Retinal pigment epithelial cell (primary cell): ENCODE measurements at regions not wholly inside any gene's neighbourhood (a gene's known extent, or its start where the extent isn't known, plus 50 kb on each side); places are given as distances from the start of the nearest gene placed in this dataset.
A peak's percentile ranks its signal among the peaks of the same experiment; 100 is the strongest.
"Not testable (repeated sequence)": the region's sequence is repeated elsewhere in the genome, so short reads cannot be mapped to it uniquely, and the experiment has no call there.

Experiments used
- DNase-seq: peaks from one replicate; pipeline ENCODE4 v3.0.0-alpha.2; 2010; ENCODE audit warnings: low read depth
- H3K4me3 ChIP-seq: 2 replicates; pipeline ENCODE4 v1.5.1; 2011; ENCODE audit warnings: mild to moderate bottlenecking, low read length, control low read depth, moderate library complexity
- TF ChIP-seq, protein P1 (sequence below): conservative IDR thresholded peaks from 2 replicates; pipeline ENCODE4 v1.5.1; 2011; ENCODE audit warnings: low read depth, low read length, control low read depth, inconsistent platforms

DNA sequence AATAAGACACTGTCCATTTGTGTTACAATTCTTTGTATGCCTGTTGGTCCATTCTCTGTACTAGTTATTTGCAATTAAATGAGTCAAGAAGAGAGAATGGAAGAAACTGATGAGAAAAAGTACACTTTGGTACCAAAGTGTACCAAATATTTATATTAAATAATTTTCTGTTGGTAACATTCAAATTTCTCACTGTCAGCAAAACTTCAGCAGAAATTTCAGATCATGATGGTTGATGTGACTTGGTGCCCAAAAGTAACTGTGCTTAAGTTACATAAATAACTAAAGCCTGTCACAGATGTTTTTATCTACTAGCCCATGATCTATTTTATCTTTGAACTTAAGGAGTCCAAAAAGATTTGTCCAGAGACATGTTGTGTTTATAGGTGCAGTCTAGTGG, 274.4 kb upstream of the CXADR start:
- TF ChIP-seq, protein P1, sequence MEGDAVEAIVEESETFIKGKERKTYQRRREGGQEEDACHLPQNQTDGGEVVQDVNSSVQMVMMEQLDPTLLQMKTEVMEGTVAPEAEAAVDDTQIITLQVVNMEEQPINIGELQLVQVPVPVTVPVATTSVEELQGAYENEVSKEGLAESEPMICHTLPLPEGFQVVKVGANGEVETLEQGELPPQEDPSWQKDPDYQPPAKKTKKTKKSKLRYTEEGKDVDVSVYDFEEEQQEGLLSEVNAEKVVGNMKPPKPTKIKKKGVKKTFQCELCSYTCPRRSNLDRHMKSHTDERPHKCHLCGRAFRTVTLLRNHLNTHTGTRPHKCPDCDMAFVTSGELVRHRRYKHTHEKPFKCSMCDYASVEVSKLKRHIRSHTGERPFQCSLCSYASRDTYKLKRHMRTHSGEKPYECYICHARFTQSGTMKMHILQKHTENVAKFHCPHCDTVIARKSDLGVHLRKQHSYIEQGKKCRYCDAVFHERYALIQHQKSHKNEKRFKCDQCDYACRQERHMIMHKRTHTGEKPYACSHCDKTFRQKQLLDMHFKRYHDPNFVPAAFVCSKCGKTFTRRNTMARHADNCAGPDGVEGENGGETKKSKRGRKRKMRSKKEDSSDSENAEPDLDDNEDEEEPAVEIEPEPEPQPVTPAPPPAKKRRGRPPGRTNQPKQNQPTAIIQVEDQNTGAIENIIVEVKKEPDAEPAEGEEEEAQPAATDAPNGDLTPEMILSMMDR: no peak
- no peak for DNase-seq
- no peak overlapping the region for H3K4me3 ChIP-seq

DNA sequence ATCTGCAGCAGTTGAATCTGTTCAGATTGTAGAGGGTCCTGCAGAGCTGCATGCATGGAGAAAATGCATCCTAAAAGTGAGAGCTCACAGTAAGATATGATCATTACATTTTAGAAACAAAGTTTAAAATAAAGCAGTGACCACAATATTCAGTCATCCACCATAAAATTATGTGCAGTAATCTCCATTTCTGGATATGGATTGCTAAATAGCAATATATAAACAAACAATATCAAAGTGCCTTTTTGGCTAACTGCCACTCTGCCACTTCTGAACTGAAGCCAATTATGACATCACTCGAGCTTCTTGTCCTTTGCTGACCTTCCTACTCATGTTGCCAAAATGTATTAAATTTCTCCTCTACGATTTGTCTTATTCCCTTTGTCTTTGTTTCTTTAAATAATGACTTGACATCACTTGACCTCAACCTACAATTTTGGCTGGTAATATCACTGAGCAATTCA, 262.0 kb upstream of the CXADR start:
- DNase-seq: no peak
- TF ChIP-seq, protein P1: no peak
- H3K4me3 ChIP-seq: no peak overlapping the region

DNA sequence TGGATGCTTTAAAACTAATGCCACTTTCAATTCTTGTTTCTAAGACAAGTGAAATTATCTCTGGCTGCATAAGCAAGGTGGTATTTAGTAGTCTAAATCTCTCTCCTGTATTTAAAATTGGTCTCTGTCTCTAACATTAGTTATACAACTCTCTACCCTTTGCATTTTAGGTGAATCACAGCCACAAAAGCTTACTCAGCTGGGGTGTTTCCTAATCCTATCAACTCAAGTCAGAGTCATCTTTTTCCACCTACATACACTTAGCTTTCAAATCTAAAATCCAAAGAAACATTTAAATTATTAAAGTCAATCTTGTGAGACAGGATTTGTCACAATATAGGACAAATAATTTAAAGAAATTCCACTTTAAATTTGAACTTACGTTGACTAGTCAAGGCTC, 255.1 kb upstream of the CXADR start:
- TF ChIP-seq, protein P1: no peak
- H3K4me3 ChIP-seq: no peak overlapping the region
- no peak for DNase-seq

DNA sequence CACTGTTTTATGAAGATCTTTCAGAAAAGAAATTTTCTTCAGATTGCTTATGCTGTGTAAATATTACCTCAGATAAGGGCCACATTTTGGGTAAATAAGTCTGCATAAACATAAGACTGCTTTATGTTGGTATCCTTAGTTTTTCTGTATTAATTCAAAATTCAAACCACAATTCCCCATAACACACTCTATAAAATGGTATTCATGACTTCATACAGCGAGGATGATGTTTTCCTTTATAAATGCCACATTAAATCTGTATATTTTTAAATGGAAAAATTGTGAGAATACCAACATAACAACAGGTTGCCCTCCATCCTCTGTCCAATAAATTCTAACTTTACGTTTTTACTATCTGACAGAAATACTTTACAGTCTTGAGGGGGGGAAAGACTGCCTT, 248.7 kb upstream of the CXADR start:
- no peak overlapping the region for H3K4me3 ChIP-seq
- TF ChIP-seq, protein P1: no peak
- no peak for DNase-seq

DNA sequence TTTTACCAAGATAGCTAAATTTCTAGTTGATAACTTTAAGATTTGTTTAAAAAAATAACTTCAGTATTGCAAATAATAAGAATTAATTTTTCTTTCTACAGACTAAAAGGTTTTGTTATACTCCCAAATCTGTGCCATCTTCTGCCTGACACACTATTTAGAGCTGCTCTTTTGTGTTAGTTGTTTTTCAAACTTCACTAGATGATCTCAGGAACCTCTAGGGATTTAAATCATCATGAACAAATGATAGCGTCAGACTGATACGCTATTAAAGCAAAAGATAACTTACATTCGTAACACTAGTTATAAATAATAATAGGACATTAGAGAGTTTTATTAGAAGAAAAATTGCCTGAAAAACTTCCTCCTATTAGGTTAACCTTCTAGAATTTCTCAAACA, 243.1 kb upstream of the CXADR start:
- no peak overlapping the region for H3K4me3 ChIP-seq
- DNase-seq: no peak
- TF ChIP-seq, protein P1: no peak

DNA sequence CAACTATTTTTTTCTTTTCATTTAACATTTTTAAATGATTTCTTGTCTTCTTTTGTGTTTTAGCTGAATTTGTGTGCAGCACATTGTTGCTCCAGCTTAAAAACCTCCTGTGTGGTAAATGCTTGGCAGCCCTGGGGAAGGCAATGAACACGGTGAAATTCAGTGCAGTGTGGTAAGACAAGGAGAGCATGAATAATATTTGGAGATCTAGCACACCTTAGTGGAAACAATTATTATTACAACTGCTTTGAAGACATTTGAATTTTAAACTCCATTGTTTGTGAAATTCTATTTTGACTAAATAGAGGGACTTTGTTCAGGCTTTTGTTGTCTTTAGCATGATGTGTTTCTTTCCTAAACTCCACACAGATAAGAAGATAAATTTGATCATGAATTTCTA, 242.6 kb upstream of the CXADR start:
- no peak overlapping the region for H3K4me3 ChIP-seq
- TF ChIP-seq, protein P1: peak; percentile 35
- peak; percentile 12 for DNase-seq

DNA sequence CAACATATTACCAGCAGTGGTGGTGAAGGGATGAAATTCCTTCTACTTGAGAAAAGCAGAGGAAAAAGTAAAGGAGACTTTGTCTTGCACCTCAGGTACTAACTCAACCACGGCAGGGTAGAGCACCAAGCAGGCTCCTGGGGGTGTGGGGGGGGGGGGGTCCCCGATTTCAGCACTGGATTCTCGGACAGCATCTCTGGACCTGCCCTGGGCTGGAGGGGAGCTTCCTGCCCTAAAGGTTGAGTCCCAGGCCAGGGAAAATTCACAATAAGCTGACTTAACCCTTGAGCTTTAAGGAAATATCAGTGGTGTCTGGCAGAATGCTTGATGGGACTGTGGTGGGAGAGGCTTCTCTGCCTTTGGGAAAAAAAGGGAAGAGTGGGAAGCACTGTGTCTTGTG, 233.2 kb upstream of the CXADR start:
- no peak for DNase-seq
- H3K4me3 ChIP-seq: no peak overlapping the region
- TF ChIP-seq, protein P1: no peak

DNA sequence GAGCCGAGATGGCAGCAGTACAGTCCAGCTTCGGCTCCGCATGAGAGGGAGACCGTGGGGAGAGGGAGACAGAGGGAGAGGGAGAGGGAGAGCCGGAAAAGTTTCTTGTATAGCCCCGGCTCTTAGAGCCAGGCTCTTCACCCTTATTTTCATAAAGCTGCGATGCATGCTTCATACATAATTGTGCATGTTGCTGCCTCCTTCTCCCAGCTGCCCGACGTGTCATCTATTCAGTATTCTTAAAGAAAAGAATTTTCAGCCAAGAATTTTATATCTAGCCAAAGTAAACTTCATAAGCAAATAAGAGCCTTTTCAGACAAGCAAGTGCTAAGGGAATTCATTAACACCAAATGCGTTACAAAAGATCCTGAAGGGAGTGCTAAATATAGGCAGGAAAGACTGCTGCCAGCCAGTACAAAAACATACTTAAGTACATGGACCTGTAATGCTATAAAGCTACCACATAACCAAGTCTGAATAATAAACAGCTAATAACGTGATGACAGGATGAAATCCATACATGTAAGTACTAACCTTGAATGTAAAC, 219.8 kb upstream of the CXADR start:
- H3K4me3 ChIP-seq, DNase-seq: not testable (repeated sequence)
